NCI-H2107 (cell line): ENCODE measurements at regions not wholly inside any gene's neighbourhood (a gene's known extent, or its start where the extent isn't known, plus 50 kb on each side); places are given as distances from the start of the nearest gene placed in this dataset.
"Not testable (repeated sequence)": the region's sequence is repeated elsewhere in the genome, so short reads cannot be mapped to it uniquely, and the experiment has no call there.

Experiments used
- DNase-seq: peaks from one replicate; lab custom pipeline; 2025; lab: John Stamatoyannopoulos, UW

GRCh38 chr16:51542981-51543815 is 392.1 kb upstream of the SALL1 start:
- DNase-seq, result no peak

GRCh38 chr16:51540259-51540658 is 389.2 kb upstream of the SALL1 start:
- no peak for DNase-seq

GRCh38 chr16:51538707-51539498 is 387.8 kb upstream of the SALL1 start:
- DNase-seq, result no peak

- no peak for DNase-seq
Measured at GRCh38 chr16:51535591-51535990, 384.5 kb upstream of the SALL1 start.

- no peak for DNase-seq
Measured at GRCh38 chr16:51532551-51532950, 381.5 kb upstream of the SALL1 start.

- no peak for DNase-seq
Measured at GRCh38 chr16:51531271-51531670, 380.2 kb upstream of the SALL1 start.

- no peak for DNase-seq
Measured at GRCh38 chr16:51527349-51527748, 376.3 kb upstream of the SALL1 start.

GRCh38 chr16:51526621-51527020 is 375.6 kb upstream of the SALL1 start:
- DNase-seq, result no peak

GRCh38 chr16:51524555-51525373 is 373.7 kb upstream of the SALL1 start:
- DNase-seq, result no peak

- DNase-seq, result no peak
Measured at GRCh38 chr16:51524070-51524469, 373.0 kb upstream of the SALL1 start.

- DNase-seq, result no peak
Measured at GRCh38 chr16:51523400-51523799, 372.3 kb upstream of the SALL1 start.

- DNase-seq, result no peak
Measured at GRCh38 chr16:51522902-51523301, 371.8 kb upstream of the SALL1 start.

GRCh38 chr16:51516960-51517359 is 365.9 kb upstream of the SALL1 start:
- DNase-seq, result not testable (repeated sequence)

- DNase-seq, result no peak
Measured at GRCh38 chr16:51510416-51510815, 359.3 kb upstream of the SALL1 start.

- no peak for DNase-seq
Measured at GRCh38 chr16:51509336-51509735, 358.3 kb upstream of the SALL1 start.

GRCh38 chr16:51508490-51509212 is 357.6 kb upstream of the SALL1 start:
- no peak for DNase-seq

- DNase-seq, result no peak
Measured at GRCh38 chr16:51507286-51507685, 356.2 kb upstream of the SALL1 start.

- DNase-seq, result no peak
Measured at GRCh38 chr16:51500306-51500705, 349.2 kb upstream of the SALL1 start.

- DNase-seq, result no peak
Measured at GRCh38 chr16:51497541-51498211, 346.6 kb upstream of the SALL1 start.

- DNase-seq, result no peak
Measured at GRCh38 chr16:51490866-51491265, 339.8 kb upstream of the SALL1 start.

GRCh38 chr16:51487880-51488279 is 336.8 kb upstream of the SALL1 start:
- no peak for DNase-seq
